ENCODE measurements at regions not wholly inside any gene's neighbourhood (a gene's known extent, or its start where the extent isn't known, plus 50 kb on each side); places are given as distances from the start of the nearest gene placed in this dataset.

DNA sequence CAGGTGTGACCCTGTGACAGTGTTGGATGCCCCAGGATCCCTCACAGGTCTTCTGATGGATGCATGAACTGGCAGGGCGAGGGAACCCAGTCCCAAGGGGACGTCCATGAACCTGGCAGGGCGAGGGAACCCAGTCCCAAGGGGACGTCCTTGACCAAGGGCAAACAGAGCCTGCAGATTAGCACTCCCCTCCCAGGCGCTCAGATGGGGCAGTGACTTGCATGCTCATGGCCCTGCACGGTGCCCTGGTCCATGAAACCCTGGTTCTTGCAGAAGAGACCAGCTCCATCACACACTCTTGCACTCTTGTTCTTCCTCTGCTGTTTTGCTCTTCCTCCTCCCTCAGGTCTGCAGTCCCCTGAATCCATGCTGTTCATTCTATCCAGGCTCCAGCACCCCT, 192.7 kb downstream of the GALR1 start:
- no peak for TF ChIP-seq POLR2AphosphoS5 (IDR thresholded peaks at IDR 0.05)
- no peak for TF ChIP-seq POLR2A (IDR thresholded peaks at IDR 0.05)

Measured in spleen (tissue), 3 donors.